HG02798 (cell line): ENCODE measurements at regions not wholly inside any gene's neighbourhood (a gene's known extent, or its start where the extent isn't known, plus 50 kb on each side); places are given as distances from the start of the nearest gene placed in this dataset.

ENCODE experiments used
- ATAC-seq: cut with Tn5 transposase; IDR thresholded peaks from one replicate; pipeline ENCODE4 v1.9.1; 2021; ENCODE audit warnings: mild to moderate bottlenecking; ENCODE audit not compliant: unreplicated experiment, poor library complexity

- no peak for ATAC-seq
Measured at GRCh38 chr9:17019398-17019797, 115.4 kb upstream of the CNTLN start.

- ATAC-seq, result no peak
Measured at GRCh38 chr9:17018540-17019196, 116.2 kb upstream of the CNTLN start.

GRCh38 chr9:17017931-17018491 is 116.8 kb upstream of the CNTLN start:
- ATAC-seq, result no peak

- ATAC-seq, result no peak
Measured at GRCh38 chr9:17013891-17014290, 120.9 kb upstream of the CNTLN start.

- no peak for ATAC-seq
Measured at GRCh38 chr9:17013010-17013409, 121.8 kb upstream of the CNTLN start.

- ATAC-seq, result no peak
Measured at GRCh38 chr9:17011880-17012279, 123.0 kb upstream of the CNTLN start.

GRCh38 chr9:17009071-17009470 is 125.8 kb upstream of the CNTLN start:
- ATAC-seq, result no peak

GRCh38 chr9:17005056-17005823 is 129.6 kb upstream of the CNTLN start:
- ATAC-seq, result peak; percentile 60

GRCh38 chr9:17004500-17004899 is 130.3 kb upstream of the CNTLN start:
- no peak for ATAC-seq

GRCh38 chr9:17003576-17004240 is 131.1 kb upstream of the CNTLN start:
- ATAC-seq, result no peak

GRCh38 chr9:16996901-16997491 is 126.5 kb upstream of the BNC2 start:
- no peak for ATAC-seq

GRCh38 chr9:16992138-16992537 is 121.7 kb upstream of the BNC2 start:
- ATAC-seq, result no peak

GRCh38 chr9:16987026-16987425 is 116.6 kb upstream of the BNC2 start:
- no peak for ATAC-seq

GRCh38 chr9:16986556-16986955 is 116.1 kb upstream of the BNC2 start:
- no peak for ATAC-seq

- no peak for ATAC-seq
Measured at GRCh38 chr9:16985559-16986348, 115.3 kb upstream of the BNC2 start.

- no peak for ATAC-seq
Measured at GRCh38 chr9:16982780-16983310, 112.4 kb upstream of the BNC2 start.

- no peak for ATAC-seq
Measured at GRCh38 chr9:16976427-16976826, 106.0 kb upstream of the BNC2 start.

GRCh38 chr9:16974436-16974835 is 104.0 kb upstream of the BNC2 start:
- no peak for ATAC-seq

GRCh38 chr9:16970321-16970720 is 99.9 kb upstream of the BNC2 start:
- no peak for ATAC-seq

- no peak for ATAC-seq
Measured at GRCh38 chr9:16964228-16964627, 93.8 kb upstream of the BNC2 start.
